ENCODE measurements at regions not wholly inside any gene's neighbourhood (a gene's known extent, or its start where the extent isn't known, plus 50 kb on each side); places are given as distances from the start of the nearest gene placed in this dataset.

GRCh38 chrX:147498796-147499195 is 412.9 kb upstream of the FMR1 start:
- H3K27ac ChIP-seq (ENCODE audit: low read depth, low read length), result no peak overlapping the region
- H3K9ac ChIP-seq (ENCODE audit: low read length), result no peak overlapping the region
- H3K4me1 ChIP-seq (ENCODE audit: control insufficient read depth in 1 of 2, insufficient read depth in 2 of 2, low read length in 2 of 2), result no peaks in the 10 kb centered on the region
- H3K9me3 ChIP-seq (ENCODE audit: control insufficient read depth in 1 of 2, insufficient read depth in 1 of 2, low read depth in 1 of 2, low read length in 2 of 2), result no peaks in the 10 kb centered on the region
- POLR2A ChIA-PET, result no interaction called here
- no peaks in the 10 kb centered on the region for H3K79me2 ChIP-seq (ENCODE audit: insufficient read depth, low read length)
- H3K36me3 ChIP-seq (ENCODE audit: control insufficient read depth in 1 of 2, insufficient read depth in 2 of 2, low read length in 2 of 2), result no peaks in the 10 kb centered on the region
- no peaks in the 10 kb centered on the region for H3K27me3 ChIP-seq (ENCODE audit: insufficient read depth, low read length)
- no peak overlapping the region for H3K4me2 ChIP-seq (ENCODE audit: low read length)
- H3K4me3 ChIP-seq (replicated peaks in 1 of 2; ENCODE audit: low read depth in 1 of 2, low read length in 2 of 2), result no peak overlapping the region
- DNase-seq (ENCODE audit: low read depth, low spot score) (no peak), ATAC-seq (no peak)
- RAD21 ChIA-PET (ENCODE audit: low non-redundant PET in 1 of 2, low total read pairs in 2 of 2, uncharacterized antibody in 2 of 2, unreplicated experiment in 2 of 2), result no interaction called here
- BruUV-seq (replicated peaks), result no TSS peak
- H4K20me1 ChIP-seq (ENCODE audit: insufficient read depth), result no peaks in the 10 kb centered on the region
- intact Hi-C loops (cut with micrococcal nuclease), result no loop called here
- no peak for TF ChIP-seq POLR2AphosphoS5 (IDR thresholded peaks at IDR 0.05; ENCODE audit: low read depth, low read length)
- H3K9me2 ChIP-seq (ENCODE audit: insufficient read depth), result no peaks in the 10 kb centered on the region
- no peak overlapping the region for H2AFZ ChIP-seq (ENCODE audit: low read depth, low read length, poor library complexity, severe bottlenecking)
- CTCF ChIA-PET, result no interaction called here

GRCh38 chrX:147522981-147523380 is 388.7 kb upstream of the FMR1 start:
- BruUV-seq (replicated peaks), result no TSS peak
- H3K9me2 ChIP-seq (ENCODE audit: insufficient read depth), result no peaks in the 10 kb centered on the region
- DNase-seq (ENCODE audit: low read depth, low spot score) (no peak), ATAC-seq (no peak)
- POLR2A ChIA-PET, result no interaction called here
- no peak overlapping the region for H3K4me2 ChIP-seq (ENCODE audit: low read length)
- H3K9me3 ChIP-seq (ENCODE audit: control insufficient read depth in 1 of 2, insufficient read depth in 1 of 2, low read depth in 1 of 2, low read length in 2 of 2), result no peaks in the 10 kb centered on the region; a peak in 1 of 4 replicates
- intact Hi-C loops (cut with micrococcal nuclease), result no loop called here
- H3K27ac ChIP-seq (ENCODE audit: low read depth, low read length), result no peak overlapping the region
- RAD21 ChIA-PET (ENCODE audit: low non-redundant PET in 1 of 2, low total read pairs in 2 of 2, uncharacterized antibody in 2 of 2, unreplicated experiment in 2 of 2), result no interaction called here
- H2AFZ ChIP-seq (ENCODE audit: low read depth, low read length, poor library complexity, severe bottlenecking), result no peak overlapping the region
- H3K4me1 ChIP-seq (ENCODE audit: control insufficient read depth in 1 of 2, insufficient read depth in 2 of 2, low read length in 2 of 2), result no peaks in the 10 kb centered on the region
- no peaks in the 10 kb centered on the region for H3K36me3 ChIP-seq (ENCODE audit: control insufficient read depth in 1 of 2, insufficient read depth in 2 of 2, low read length in 2 of 2)
- no peaks in the 10 kb centered on the region for H3K27me3 ChIP-seq (ENCODE audit: insufficient read depth, low read length)
- no peak overlapping the region for H3K9ac ChIP-seq (ENCODE audit: low read length)
- no peaks in the 10 kb centered on the region for H3K79me2 ChIP-seq (ENCODE audit: insufficient read depth, low read length)
- no peak overlapping the region for H3K4me3 ChIP-seq (replicated peaks in 1 of 2; ENCODE audit: low read depth in 1 of 2, low read length in 2 of 2)
- TF ChIP-seq EZH2phosphoT487 (IDR thresholded peaks at IDR 0.05; ENCODE audit: borderline replicate concordance) (no peak), SIN3A (IDR thresholded peaks at IDR 0.05; ENCODE audit: low read depth) (no peak), EZH2 (IDR thresholded peaks at IDR 0.05) (no peak), POLR2AphosphoS5 (IDR thresholded peaks at IDR 0.05; ENCODE audit: low read depth, low read length) (no peak), MAX (IDR thresholded peaks at IDR 0.05) (no peak), SP1 (IDR thresholded peaks at IDR 0.05; ENCODE audit: low read depth) (no peak), SRF (IDR thresholded peaks at IDR 0.05; ENCODE audit: low read depth) (no peak), TCF7L2 (IDR thresholded peaks at IDR 0.05; ENCODE audit: borderline replicate concordance, extremely low read depth, insufficient read depth, insufficient read length) (no peak), CTCF (IDR thresholded peaks at IDR 0.05 in 2 of 3, conservative IDR thresholded peaks at IDR 0.05 in 1 of 3; ENCODE audit: borderline replicate concordance in 1 of 3, insufficient read depth in 1 of 3, low read depth in 2 of 3, low read length in 2 of 3) (no peak), RAD21 (IDR thresholded peaks at IDR 0.05; ENCODE audit: low read depth) (no peak)
- H4K20me1 ChIP-seq (ENCODE audit: insufficient read depth), result no peaks in the 10 kb centered on the region
- CTCF ChIA-PET, result no interaction called here
